Activated CD4-positive, alpha-beta T cell treated with anti-CD3 and anti-CD28 coated beads, Interleukin-10, Interleukin-2, amounts not matched to agents 100 ng/mL and 50 ng/mL, durations not matched to agents 16 hours and 8 hours (primary cell): ENCODE measurements at regions not wholly inside any gene's neighbourhood (a gene's known extent, or its start where the extent isn't known, plus 50 kb on each side); places are given as distances from the start of the nearest gene placed in this dataset.

Experiments used
- DNase-seq: peaks from one replicate; pipeline ENCODE4 v3.0.0-alpha.2; 2020

- no peak for DNase-seq
Measured at GRCh38 chr18:47528343-47528742, 276.9 kb upstream of the SKOR2 start.

GRCh38 chr18:47526147-47526546 lies 274.7 kb upstream of the SKOR2 start:
- DNase-seq: no peak

- DNase-seq: no peak
Measured at GRCh38 chr18:47522359-47522758, 270.9 kb upstream of the SKOR2 start.

GRCh38 chr18:47520263-47520662 lies 268.8 kb upstream of the SKOR2 start:
- no peak for DNase-seq

DNA sequence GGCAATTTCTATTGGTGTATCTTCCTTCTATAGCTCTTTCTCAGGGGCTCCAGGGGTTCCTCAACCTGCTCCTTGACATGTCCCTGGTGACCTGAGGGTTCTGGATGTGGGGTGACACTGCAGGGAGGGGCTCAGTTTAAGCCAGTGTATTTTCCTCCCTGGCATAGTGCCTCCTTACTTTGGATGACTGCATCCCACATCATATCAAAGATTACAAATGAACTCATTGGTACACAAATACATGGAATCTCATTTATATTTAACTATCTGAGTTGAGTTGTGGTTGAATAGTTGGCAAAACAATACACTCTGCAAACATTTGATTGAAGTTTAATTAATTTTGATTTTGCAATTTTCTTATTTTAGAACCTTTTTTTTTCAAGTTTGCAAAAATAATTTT lies 268.2 kb upstream of the SKOR2 start:
- no peak for DNase-seq

DNA sequence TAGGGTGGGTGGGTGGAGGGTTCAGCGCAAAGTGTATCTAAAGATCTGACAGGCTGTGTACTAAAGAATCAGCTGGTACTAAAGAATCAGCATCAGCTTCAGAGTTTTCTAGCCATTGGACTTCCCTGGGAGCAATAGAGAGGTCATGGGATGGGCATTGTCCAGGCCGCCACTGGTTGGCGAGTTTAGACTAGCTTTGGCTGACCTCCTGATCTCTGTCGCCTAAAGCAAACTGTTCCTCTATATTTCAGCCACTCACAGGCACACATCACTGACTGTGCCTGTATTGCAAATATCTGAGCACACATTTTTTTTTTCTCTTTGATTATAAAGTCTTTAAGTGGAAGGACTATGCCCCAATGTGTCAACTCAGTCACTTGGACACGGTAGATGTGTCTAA lies 267.8 kb upstream of the SKOR2 start:
- DNase-seq: no peak

DNA sequence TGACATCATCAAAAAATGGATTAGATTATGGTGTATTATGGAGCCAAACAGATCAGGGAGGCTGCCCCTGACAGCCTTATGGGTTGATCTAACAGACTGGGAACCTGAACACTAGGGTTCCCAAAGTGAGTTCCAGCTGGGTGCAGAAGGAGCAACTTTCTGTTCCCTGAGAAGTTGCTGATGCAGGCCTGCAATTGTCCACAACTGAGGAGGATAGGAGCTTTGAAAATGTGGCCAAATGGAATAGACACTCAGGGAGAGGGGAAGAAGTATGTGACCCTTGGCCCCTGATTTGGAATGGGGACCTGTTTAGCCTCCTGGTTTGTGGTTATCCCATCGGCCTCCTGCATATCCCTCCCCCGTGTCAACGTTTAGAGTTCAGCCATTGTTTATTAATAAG lies 262.2 kb upstream of the SKOR2 start:
- no peak for DNase-seq

GRCh38 chr18:47512726-47513435 lies 261.4 kb upstream of the SKOR2 start:
- DNase-seq: no peak

- DNase-seq: no peak
Measured at GRCh38 chr18:47512056-47512455, 260.6 kb upstream of the SKOR2 start.

GRCh38 chr18:47510831-47511230 lies 259.4 kb upstream of the SKOR2 start:
- DNase-seq: no peak

DNA sequence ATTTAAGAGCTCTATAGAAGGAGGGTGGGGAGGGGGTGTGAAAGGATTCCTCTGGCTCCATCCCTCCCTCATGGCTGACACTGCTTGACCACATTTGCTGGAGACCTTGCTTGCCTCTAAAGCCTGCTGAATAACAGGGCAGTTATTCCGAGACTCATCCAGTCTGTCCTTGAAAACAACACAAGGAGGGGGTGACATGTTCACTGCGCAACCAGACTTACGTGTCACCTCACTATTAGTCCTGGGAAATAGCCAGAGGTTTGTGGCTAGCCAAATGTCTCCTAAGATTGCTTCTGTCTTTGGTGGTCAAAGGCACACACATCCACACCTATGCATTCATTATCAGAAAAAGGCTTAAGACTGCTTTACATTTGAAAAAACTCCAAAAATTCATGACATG lies 256.2 kb upstream of the SKOR2 start:
- DNase-seq: no peak

DNA sequence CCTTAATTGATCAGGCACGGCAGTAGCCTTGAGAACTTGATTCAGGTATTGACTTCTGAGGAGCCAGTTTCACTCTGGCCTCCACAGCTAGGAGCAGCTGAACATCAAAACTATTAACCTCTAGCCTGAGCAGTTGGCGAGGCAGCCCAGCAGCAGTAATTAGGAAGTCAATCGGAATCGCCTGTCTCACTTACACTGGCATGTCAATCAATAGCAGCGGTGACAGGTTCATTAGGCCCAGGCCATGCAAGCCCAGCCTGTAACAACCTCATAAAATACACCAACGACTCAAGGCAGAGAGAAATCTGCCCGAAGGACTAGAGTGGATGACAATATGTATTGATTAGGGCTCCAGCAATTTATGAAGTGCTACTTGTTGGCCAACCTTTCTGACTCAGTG lies 255.4 kb upstream of the SKOR2 start:
- no peak for DNase-seq

GRCh38 chr18:47501946-47502345 lies 250.5 kb upstream of the SKOR2 start:
- no peak for DNase-seq

- DNase-seq: no peak
Measured at GRCh38 chr18:47500930-47501329, 249.5 kb upstream of the SKOR2 start.

- no peak for DNase-seq
Measured at GRCh38 chr18:47492691-47493090, 241.2 kb upstream of the SKOR2 start.

- peak; percentile 66 for DNase-seq
Measured at GRCh38 chr18:47490882-47491281, 239.4 kb upstream of the SKOR2 start.

DNA sequence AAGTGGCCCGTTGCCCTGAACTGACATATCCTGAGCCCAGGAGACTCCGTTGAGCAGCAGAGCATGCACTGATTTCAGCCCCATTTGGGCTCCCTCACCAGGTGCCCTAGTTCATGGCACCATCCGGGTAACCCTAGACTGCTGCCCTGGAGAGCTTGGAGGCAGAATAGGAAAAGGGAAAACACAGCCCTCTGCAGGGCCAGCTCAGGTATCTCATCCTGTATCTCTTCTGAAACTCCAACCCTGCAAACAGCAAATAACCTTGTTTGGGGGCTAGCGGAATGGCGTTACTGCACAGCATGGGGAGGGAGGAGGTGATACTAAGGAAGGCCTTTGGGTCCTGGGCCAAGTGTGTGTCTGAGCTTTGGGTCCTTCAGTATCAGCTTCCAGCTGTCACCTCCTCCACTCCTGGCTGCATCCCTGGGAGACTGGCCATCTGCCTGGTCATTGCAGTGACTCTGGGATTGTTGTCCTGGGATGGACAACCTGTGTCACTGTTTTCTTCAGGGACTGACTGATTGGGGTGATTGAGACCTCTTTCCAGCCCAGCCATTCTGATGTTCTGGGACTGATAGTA lies 233.8 kb upstream of the SKOR2 start:
- no peak for DNase-seq

DNA sequence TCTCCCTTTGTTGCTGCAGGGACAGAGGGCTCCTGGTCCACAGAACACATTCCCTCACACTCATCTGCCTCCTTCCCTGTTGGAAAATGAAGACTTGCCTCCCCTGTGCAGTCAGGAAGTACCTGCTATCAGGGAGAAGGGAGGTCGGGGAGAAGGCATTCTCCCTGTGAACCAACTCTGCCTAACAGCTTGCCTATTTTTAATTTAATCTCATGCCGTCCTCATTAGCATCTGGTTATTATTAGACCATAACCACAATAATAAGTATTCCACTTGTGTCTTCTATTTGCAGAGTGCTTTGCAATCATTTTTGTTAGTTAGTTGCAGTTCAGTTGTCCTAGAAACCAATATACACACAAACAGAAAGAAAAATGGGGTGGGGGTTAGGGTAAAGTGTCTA lies 232.6 kb upstream of the SKOR2 start:
- no peak for DNase-seq

DNA sequence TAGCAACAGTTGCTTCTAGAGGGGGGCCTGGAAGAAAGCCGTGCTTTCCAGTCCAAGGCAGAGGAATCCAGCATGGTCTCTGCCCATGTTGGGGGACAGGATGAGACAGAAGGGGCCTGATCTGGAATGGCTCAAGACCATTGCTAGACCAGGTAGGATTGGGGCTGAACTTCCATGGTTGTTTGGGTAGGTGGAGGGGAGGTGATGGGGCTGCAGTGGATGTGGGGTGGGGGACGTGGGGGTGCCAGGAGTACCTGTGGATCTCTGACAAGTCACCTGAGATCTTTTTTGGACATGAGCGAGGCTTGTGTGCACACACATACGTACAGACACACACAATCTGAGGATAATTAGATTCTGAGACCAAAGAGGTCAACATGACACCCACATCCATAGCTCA lies 228.7 kb upstream of the SKOR2 start:
- DNase-seq: no peak

DNA sequence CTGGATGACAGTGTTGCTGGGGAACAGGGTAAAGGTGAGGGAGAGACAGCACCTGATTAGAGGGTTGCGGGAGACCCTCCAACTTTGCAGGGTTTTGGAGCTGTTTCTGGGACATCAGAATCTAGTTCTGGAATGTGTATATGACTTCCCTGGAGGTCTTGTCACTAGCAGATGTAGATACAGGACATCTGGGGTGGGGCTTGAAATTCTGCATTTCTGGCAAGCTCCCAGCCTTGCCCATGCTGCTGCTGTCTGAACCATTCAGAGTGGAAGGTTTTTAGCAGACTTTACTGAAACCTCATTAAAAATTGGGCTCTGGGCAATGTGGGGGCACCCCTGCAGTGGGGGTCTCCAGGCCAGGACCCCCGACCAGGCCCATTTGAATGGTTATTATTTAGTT lies 220.3 kb upstream of the SKOR2 start:
- no peak for DNase-seq

- DNase-seq: no peak
Measured at GRCh38 chr18:47470941-47471340, 219.5 kb upstream of the SKOR2 start.

DNA sequence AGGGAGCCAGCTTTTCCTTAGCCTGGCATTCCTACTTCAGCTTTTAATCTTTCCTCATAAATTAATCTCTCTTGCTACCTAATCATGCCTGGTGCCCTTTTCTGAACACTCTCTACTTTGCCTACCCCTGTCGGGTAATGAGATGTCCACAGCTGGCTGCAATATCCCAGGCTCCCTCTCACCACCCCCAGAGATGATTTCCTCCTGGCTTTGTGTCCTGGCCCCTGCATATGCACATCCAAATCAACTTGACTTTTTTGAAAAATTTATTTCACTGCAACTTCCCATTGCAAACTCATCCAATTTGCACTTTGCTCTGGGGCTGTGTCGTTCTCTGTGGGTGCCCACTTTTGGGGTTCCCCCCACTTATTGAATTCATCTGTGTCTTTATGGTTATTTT lies 218.1 kb upstream of the SKOR2 start:
- DNase-seq: no peak

DNA sequence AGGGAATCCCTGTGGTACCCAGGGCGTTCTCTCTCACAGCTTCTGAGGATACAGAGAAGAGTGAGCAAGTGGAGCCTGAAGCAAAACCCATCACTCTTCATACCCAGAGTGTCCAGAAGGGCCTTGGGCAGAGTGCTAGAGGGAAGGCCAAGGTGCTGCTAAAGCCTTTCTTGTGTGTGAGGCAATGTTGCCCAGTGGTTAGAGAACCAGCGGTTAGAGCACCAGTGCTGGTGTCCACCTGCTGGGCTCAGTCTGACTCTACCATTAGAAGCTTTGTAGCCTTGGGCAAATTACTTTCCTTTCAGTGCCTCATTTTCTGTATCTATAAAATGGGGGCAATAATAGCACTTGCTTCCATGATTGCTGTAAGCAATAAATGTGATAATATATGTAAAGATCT lies 210.5 kb upstream of the SKOR2 start:
- DNase-seq: no peak

DNA sequence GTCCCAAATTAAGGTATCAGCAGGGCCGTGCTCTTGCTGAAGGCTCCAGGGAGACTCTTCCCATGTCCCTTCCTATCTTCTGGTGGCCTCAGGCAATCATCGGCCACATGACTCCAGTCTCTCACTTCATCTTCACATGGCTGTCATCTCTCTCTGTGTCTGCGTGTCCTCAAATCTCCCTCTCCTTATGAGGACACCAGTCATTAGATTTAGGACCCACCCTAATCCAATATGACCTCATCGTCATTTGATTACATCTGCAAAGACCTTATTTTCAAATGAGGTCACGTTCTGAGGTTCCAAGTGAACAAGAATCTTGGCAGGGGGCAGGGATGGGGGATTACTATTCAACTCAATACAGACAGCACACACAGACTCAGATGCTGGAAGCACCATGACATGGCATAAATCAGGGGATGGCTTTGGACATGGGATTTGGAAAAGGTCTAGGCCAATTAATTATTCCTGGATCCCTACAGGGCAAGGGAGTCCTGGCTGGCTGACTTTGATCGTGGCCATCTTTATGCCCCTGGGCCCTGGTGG lies 210.0 kb upstream of the SKOR2 start:
- DNase-seq: no peak

DNA sequence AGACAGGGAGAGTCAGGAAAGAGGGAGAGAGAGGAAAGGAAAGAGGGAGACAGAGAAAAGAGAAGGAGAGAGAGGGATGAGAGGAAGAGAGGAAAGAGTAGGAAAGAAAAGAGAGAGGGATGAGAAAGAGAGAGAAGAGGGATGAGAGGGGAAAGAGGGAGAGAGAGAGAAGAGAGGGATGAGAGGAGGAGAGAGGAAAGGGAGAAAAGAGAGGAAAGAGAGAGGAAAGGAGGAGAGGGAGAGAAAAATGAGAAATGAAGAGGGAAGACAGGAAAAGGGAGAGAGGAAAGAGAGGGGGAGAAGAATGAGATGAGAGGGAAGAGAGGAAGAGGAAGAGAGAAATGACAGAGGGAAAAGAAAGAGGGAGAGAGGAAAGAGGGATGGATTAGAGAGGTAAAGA lies 207.0 kb upstream of the SKOR2 start:
- no peak for DNase-seq
